ENCODE measurements at regions not wholly inside any gene's neighbourhood (a gene's known extent, or its start where the extent isn't known, plus 50 kb on each side); places are given as distances from the start of the nearest gene placed in this dataset.
A peak's percentile ranks its signal among the peaks of the same experiment; 100 is the strongest.

DNA sequence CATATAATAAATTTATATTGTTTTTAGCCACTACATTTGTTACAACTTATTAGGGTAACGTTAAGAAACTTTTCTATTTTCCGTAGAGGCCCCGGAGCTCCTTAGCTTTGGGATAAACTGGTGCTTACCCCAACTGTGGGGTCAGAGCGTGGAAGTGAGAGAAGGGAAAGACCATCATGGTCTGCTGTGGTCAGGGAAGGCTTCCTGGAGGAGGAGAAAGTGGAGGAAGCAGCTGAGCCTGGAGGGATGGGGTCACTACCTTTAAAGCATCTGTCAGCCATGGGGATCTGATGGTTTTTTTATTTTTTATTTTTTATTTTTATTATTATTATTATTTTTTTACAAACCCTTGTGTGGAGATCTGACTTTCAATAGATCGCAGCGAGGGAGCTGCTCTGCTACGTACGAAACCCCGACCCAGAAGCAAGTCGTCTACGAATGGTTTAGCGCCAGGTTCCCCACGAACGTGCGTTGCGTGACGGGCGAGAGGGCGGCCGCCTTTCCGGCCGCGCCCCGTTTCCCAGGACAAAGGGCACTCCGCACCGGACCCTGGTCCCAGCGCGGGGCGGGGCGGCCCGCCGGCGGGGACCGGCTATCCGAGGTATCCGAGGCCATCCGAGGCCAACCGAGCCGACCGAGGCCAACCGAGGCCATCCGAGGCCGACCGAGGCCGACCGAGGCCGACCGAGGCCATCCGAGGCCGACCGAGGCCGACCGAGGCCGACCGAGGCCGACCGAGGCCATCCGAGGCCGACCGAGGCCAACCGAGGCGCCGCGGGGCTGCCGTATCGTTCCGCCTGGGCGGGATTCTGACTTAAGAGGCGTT, 1101.2 kb upstream of the TMEM132C start:
- TF ChIP-seq, protein P1, sequence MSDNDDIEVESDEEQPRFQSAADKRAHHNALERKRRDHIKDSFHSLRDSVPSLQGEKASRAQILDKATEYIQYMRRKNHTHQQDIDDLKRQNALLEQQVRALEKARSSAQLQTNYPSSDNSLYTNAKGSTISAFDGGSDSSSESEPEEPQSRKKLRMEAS (IDR thresholded peaks at IDR 0.05): 0 out of 2 replicates have a peak, but pooled peaks have one; percentile 39
- TF ChIP-seq EP300 (IDR thresholded peaks at IDR 0.05; ENCODE audit: borderline replicate concordance): no peak

DNA sequence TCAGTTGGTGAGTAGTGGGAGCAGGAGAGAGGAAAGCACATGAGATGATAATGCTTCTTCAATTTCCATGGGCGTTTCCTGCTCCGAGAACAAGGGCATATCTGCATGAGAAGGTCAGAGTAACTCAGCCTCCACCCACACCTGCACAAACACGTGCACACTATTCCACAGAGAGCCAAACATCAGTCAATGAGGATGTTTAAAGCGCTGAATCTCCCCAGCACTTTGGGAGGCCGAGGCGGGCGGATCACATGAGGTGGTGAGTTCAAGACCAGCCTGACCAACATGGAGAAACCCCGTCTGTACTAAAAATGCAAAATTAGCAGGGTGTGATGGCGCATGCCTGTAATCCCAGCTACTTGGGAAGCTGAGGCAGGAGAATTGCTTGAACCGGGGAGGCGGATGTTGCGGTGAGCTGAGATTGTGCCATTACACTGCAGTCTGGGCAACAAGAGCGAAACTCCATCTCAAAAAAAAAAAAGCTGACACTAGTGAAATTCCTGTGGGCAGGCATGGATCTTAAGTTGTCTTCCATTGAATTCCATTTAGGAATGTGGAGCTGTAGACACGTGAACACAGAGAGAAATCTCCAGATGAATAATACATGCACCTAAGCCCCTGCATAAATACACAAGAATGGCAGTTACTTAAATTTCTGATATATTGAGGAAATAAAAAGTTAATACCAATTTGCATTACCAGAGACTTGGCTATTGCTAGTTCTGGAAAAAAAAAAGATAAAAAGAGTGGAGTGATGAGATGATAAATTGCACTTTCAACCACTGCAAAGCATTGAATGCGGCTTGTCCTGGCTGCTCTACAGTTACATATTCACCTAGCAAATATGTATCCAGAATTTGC, 1097.4 kb upstream of the TMEM132C start:
- TF ChIP-seq CREB1 (IDR thresholded peaks at IDR 0.05; ENCODE audit: low read depth) (no peak), RAD21 (IDR thresholded peaks at IDR 0.05; ENCODE audit: low read depth) (no peak), EP300 (IDR thresholded peaks at IDR 0.05; ENCODE audit: borderline replicate concordance) (no peak), ZBTB7A (IDR thresholded peaks at IDR 0.05; ENCODE audit: low read depth) (no peak)
- TF ChIP-seq, protein P1 (IDR thresholded peaks at IDR 0.05): no peak
- TF ChIP-seq, protein P2, sequence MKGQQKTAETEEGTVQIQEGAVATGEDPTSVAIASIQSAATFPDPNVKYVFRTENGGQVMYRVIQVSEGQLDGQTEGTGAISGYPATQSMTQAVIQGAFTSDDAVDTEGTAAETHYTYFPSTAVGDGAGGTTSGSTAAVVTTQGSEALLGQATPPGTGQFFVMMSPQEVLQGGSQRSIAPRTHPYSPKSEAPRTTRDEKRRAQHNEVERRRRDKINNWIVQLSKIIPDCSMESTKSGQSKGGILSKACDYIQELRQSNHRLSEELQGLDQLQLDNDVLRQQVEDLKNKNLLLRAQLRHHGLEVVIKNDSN (IDR thresholded peaks at IDR 0.05): no peak
- TF ChIP-seq, protein P3, sequence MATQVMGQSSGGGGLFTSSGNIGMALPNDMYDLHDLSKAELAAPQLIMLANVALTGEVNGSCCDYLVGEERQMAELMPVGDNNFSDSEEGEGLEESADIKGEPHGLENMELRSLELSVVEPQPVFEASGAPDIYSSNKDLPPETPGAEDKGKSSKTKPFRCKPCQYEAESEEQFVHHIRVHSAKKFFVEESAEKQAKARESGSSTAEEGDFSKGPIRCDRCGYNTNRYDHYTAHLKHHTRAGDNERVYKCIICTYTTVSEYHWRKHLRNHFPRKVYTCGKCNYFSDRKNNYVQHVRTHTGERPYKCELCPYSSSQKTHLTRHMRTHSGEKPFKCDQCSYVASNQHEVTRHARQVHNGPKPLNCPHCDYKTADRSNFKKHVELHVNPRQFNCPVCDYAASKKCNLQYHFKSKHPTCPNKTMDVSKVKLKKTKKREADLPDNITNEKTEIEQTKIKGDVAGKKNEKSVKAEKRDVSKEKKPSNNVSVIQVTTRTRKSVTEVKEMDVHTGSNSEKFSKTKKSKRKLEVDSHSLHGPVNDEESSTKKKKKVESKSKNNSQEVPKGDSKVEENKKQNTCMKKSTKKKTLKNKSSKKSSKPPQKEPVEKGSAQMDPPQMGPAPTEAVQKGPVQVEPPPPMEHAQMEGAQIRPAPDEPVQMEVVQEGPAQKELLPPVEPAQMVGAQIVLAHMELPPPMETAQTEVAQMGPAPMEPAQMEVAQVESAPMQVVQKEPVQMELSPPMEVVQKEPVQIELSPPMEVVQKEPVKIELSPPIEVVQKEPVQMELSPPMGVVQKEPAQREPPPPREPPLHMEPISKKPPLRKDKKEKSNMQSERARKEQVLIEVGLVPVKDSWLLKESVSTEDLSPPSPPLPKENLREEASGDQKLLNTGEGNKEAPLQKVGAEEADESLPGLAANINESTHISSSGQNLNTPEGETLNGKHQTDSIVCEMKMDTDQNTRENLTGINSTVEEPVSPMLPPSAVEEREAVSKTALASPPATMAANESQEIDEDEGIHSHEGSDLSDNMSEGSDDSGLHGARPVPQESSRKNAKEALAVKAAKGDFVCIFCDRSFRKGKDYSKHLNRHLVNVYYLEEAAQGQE (IDR thresholded peaks at IDR 0.05; ENCODE audit: low read depth): no peak

DNA sequence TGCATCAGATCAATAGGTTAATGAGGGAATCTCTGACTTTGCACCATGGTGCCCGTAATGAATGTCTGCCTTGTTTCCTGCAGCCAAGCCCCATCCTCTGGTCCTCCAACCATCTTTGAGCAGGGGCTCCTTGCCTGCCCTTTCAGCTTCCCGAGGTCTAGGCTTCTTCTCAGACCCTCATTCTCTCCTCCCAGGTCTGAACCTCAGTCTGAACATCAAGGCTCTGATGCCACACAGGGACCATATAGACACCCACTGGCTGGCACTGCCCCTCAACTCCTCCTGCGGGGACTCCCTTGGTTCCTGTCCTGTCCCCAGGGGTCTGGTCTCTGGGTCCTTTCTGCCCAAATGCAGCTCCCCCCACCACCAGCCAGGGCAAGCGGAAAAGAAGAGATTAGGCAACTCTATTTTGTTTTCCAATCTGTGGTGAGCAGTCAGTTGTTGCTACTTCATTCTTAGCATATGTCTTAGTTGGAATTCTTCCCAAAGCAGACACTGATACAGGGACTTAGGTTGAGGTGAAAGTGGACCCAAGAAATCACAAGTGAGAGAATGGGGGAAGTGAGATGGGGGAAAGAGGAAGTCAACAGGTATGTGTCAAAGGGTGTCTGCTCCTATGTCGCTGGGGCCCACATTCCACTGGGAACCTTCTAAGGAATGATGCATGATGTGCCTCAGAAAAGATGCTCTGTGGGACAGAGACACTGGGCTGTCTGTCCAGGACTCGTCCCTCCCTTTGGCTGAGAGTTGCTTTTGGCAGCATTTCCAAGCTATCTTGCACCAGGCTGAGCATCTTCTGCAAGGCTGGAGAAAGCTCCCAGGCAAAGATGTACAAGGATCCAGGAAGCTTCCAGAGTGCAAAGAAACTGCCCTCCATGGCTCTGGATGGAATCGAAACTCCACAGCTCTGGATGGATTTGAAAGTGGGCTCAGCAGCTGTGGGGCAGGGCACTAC, 1096.5 kb upstream of the TMEM132C start:
- TF ChIP-seq CREB1 (IDR thresholded peaks at IDR 0.05; ENCODE audit: low read depth) (no peak), TAF1 (IDR thresholded peaks at IDR 0.05; ENCODE audit: low read depth) (no peak), CEBPB (IDR thresholded peaks at IDR 0.05) (no peak), TEAD4 (IDR thresholded peaks at IDR 0.05) (no peak), RAD21 (IDR thresholded peaks at IDR 0.05; ENCODE audit: low read depth) (no peak), NFIC (IDR thresholded peaks at IDR 0.05) (no peak), EGR1 (IDR thresholded peaks at IDR 0.05) (no peak), FOXM1 (IDR thresholded peaks at IDR 0.05; ENCODE audit: borderline replicate concordance, low read depth) (no peak)
- TF ChIP-seq, protein P2 (IDR thresholded peaks at IDR 0.05): no peak
- TF ChIP-seq, protein P1 (IDR thresholded peaks at IDR 0.05): no peak
- TF ChIP-seq, protein P3 (IDR thresholded peaks at IDR 0.05; ENCODE audit: low read depth): no peak

DNA sequence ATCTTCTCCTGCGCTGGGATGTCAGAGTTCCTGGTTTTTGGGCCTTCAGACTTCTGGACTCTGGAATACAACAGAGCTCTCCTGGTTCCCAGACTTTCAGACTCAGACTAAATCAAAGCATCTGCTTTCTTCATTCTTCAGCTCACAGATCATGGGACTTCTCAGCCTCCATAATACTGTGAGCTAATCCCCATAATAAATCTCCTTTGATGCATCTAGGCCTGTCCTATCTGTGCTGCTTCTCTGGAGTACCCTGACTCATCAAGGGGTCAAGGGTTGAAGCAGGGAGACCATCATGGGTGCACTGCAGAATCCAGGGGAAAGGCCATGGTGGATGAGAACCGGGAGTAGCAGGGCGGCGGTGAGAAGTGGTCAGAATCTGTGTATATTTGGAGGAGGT, 1094.1 kb upstream of the TMEM132C start:
- TF ChIP-seq TCF12 (IDR thresholded peaks at IDR 0.05; ENCODE audit: low read depth) (no peak), EGR1 (IDR thresholded peaks at IDR 0.05) (no peak), RAD21 (IDR thresholded peaks at IDR 0.05; ENCODE audit: low read depth) (no peak), TEAD4 (IDR thresholded peaks at IDR 0.05) (no peak), FOXM1 (IDR thresholded peaks at IDR 0.05; ENCODE audit: borderline replicate concordance, low read depth) (no peak), YY1 (IDR thresholded peaks at IDR 0.05; ENCODE audit: low read depth) (no peak), ZBTB7A (IDR thresholded peaks at IDR 0.05; ENCODE audit: low read depth) (no peak), NFIC (IDR thresholded peaks at IDR 0.05) (no peak), EP300 (IDR thresholded peaks at IDR 0.05; ENCODE audit: borderline replicate concordance) (no peak)
- TF ChIP-seq, protein P3 (IDR thresholded peaks at IDR 0.05; ENCODE audit: low read depth): no peak
